Ectodermal cell (in vitro differentiated cells): ENCODE measurements at regions not wholly inside any gene's neighbourhood (a gene's known extent, or its start where the extent isn't known, plus 50 kb on each side); places are given as distances from the start of the nearest gene placed in this dataset.
"Not testable (repeated sequence)": the region's sequence is repeated elsewhere in the genome, so short reads cannot be mapped to it uniquely, and the experiment has no call there.

Experiments used
- H3K27ac ChIP-seq: 2 replicates; pipeline ENCODE4 v1.7.0; 2013; ENCODE audit warnings: mild to moderate bottlenecking, low read depth, low read length; ENCODE audit not compliant: insufficient read depth, poor library complexity, severe bottlenecking
- H3K27me3 ChIP-seq: 2 replicates; pipeline ENCODE4 v1.7.0; 2013; ENCODE audit warnings: mild to moderate bottlenecking, low read length; ENCODE audit not compliant: insufficient read depth, control insufficient read depth, poor library complexity, severe bottlenecking
- H3K36me3 ChIP-seq: one replicate; pipeline ENCODE4 v1.7.0; 2013; ENCODE audit warnings: low read length; ENCODE audit not compliant: control insufficient read depth, insufficient read depth
- H3K4me1 ChIP-seq: one replicate; pipeline ENCODE4 v1.7.0; 2013; ENCODE audit warnings: low read length; ENCODE audit not compliant: control insufficient read depth, insufficient read depth
- H3K4me3 ChIP-seq: 2 replicates; pipeline ENCODE4 v1.7.0; 2013; ENCODE audit warnings: low read depth, low read length, control low read depth; ENCODE audit not compliant: insufficient read depth
- H3K9me3 ChIP-seq: 2 replicates; pipeline ENCODE4 v1.7.0; 2013; ENCODE audit warnings: mild to moderate bottlenecking, low read length, moderate library complexity; ENCODE audit not compliant: control insufficient read depth
- WGBS, 2 experiments: methylation state at CpG; one replicate each; pipeline ENCODE4 v1.1.7; 2013; ENCODE audit warnings: missing lambda C conversion rate in 2 of 2; 5-methylcytosine and 5-hydroxymethylcytosine counted together

DNA sequence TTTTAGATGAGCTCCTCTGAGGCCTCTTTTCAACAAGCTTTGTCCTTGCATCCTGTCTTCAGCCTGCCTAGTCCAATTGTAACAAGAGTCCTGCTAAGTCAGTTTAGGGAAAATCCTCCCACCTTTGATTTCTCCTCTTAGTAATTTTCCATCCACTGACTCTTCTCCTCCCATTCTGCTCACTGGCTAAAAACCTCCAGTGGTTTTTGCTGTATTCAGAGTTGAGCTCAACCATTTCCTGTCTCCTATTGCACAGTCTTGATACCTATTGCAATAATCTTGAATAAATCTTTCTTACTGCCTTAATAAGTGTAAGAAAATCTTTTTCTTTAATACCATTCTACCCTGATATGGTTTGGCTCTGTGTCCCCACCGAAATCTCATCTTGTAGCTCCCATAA lies 117.8 kb upstream of the ENPP6 start:
- Histone ChIP-seq H3K4me1 (no peaks in the 10 kb centered on the region), H3K4me3 (no peak overlapping the region), H3K27me3 (no peaks in the 10 kb centered on the region), H3K36me3 (no peaks in the 10 kb centered on the region), H3K27ac (no peak overlapping the region), H3K9me3 (no peaks in the 10 kb centered on the region)
- WGBS, 2 experiments: 75 to 100% methylated on average over 1 of the region's 1 CpG

DNA sequence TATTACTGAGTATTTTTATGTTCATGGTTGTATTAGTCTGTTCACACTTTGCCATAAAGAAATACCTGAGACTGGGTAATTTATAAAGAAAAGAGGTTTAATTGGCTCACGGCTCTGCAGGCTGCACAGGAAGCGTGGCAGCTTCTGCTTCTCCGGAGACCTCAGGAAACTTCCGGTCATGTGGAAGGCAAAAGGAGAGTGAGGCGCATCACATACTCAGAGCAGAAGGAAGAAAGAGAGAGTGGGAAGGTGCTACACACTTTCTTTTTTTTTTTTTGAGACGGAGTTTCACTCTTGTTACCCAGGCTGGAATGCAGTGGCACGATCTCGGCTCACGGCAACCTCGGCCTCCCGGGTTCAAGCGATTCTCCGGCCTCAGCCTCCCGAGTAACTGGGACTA lies 115.8 kb upstream of the ENPP6 start:
- not testable (repeated sequence) for H3K4me1 ChIP-seq
- WGBS, 2 experiments: 87 to 88% methylated on average over 14 of the region's 14 CpGs

DNA sequence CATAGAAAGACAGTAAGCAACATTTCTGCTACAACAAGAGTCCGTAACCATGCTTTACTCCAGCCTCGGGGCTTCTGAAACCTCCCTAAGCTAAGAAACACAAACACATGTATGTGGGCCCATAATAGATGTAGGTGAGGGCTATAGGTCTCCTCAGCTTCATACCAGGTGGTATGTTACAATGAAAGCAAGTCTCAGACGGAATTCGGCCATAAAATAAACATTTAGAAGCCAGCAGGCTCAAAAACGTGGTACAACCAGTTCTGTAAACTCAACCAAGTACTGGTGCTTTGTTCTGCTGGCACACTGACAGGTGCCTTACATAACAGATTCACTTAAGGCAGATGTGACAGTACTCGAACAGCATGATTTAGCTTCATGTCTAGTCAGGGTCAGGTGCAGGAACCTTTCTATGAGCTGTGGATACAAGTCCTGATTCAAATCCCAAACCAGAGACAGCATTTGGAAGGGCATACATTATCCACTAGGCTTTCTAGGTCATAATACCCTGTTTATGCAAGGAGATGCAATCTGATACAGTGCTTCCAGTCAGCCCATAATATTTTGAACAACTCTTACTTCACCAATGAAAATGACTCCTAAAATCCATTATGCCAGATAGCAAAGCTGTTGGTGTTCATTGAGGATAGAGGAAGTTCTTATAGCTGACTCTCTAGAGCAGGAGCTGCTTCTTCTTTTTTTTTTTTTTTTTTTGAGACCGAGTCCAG lies 113.8 kb upstream of the ENPP6 start:
- no peaks in the 10 kb centered on the region for H3K9me3 ChIP-seq
- H3K4me3 ChIP-seq: no peak overlapping the region
- H3K27ac ChIP-seq: no peak overlapping the region
- no peaks in the 10 kb centered on the region for H3K27me3 ChIP-seq
- no peaks in the 10 kb centered on the region for H3K36me3 ChIP-seq
- WGBS, 2 experiments: 89 to 93% methylated on average over 5 to 7 of the region's 7 CpGs
- no peaks in the 10 kb centered on the region for H3K4me1 ChIP-seq

More for the DNA sequence above, 115.8 kb upstream of the ENPP6 start:
- not testable (repeated sequence) for H3K9me3 ChIP-seq, H3K36me3 ChIP-seq, H3K27me3 ChIP-seq, H3K27ac ChIP-seq, H3K4me3 ChIP-seq

DNA sequence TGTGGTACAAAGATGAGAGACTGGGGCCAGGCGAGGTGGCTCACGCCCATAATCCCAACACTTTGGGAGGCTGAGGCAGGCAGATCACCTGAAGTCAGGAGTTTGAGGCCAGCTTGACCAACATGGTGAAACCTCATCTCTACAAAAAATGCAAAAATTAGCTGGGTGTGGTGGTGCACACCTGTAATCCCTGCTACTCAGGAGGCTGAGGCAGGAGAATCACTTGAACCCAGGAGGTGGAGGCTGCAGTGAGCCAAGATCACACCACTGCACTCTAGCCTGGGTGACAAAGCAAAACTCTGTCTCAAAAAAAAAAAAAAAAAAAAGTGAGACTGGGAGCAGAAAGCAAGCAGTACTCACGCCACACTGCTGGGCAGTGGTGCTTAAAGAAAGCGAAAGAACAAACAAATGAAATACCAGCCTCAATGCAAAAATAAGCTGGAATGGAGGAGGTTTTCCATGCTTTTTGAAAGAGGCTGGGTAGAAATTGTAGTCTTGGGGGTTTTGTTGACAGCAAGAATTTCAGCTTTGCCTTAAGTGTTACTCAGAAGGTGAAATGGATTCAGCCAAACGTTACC lies 112.9 kb upstream of the ENPP6 start:
- H3K36me3 ChIP-seq, H3K9me3 ChIP-seq, H3K4me3 ChIP-seq, H3K4me1 ChIP-seq, H3K27ac ChIP-seq, H3K27me3 ChIP-seq: not testable (repeated sequence)
- WGBS, 2 experiments: 91 to 95% methylated on average over 5 of the region's 5 CpGs

DNA sequence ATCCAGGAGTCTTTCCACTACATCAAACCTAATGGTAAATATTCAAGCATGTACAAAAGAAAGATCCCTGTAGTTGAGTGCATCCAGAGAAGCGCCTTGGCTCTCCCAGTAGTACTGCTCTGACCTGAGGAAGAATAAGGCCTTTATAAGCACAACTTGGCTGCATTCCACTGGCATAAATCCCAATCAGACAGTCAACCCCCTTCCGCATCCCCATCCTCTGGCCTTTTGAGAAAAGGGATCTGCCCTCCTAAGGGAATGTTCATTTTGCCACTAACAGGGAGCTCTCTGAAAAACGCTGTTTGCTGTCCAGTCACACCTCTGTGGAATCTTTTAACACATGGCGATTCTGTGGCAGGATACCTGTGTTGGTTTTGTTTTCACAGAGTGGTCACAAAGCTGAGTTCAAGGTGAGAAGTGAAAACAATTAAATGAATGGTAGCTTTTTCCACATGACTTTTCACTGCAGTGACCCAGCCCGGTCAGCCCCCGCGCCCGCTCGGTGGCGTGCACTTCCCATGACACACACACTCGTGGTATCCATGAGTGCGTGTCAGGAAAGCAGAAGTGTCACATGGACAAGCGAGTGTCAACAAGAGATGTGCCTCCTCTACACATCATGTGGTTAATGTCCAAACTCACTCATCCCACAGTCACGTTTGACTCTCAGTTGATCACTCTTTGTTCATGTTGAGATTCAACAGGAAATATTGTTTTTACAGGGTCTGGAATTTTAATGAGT lies 112.2 kb upstream of the ENPP6 start:
- no peak overlapping the region for H3K27ac ChIP-seq
- H3K4me1 ChIP-seq: no peaks in the 10 kb centered on the region
- H3K27me3 ChIP-seq: no peaks in the 10 kb centered on the region
- no peak overlapping the region for H3K4me3 ChIP-seq
- 94 to 96% methylated on average over 14 of the region's 14 CpGs for WGBS, 2 experiments
- H3K36me3 ChIP-seq: no peaks in the 10 kb centered on the region
- H3K9me3 ChIP-seq: no peaks in the 10 kb centered on the region

DNA sequence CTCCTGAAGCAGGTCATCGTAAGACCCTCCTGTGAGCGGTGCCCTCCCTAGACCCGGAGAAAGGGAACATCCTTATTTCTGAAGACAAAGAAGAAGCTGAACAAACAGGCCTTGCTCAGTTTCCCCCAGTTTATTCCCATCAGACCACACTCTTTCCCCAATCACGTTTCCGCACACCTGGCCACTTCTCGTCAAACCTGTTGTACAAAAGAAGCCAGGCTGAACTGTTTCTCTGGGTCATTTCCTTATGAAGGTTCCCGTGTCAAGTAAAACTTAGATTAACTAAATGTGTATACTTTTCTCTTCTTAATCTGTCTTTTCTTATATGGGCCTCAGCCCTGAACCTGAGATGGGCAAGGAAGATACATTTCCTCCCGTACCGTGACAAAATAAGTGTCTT lies 111.6 kb upstream of the ENPP6 start:
- Histone ChIP-seq H3K4me3 (no peak overlapping the region), H3K27me3 (no peaks in the 10 kb centered on the region), H3K36me3 (no peaks in the 10 kb centered on the region), H3K4me1 (no peaks in the 10 kb centered on the region), H3K27ac (no peak overlapping the region), H3K9me3 (no peaks in the 10 kb centered on the region)
- 93 to 96% methylated on average over 9 of the region's 9 CpGs for WGBS, 2 experiments

DNA sequence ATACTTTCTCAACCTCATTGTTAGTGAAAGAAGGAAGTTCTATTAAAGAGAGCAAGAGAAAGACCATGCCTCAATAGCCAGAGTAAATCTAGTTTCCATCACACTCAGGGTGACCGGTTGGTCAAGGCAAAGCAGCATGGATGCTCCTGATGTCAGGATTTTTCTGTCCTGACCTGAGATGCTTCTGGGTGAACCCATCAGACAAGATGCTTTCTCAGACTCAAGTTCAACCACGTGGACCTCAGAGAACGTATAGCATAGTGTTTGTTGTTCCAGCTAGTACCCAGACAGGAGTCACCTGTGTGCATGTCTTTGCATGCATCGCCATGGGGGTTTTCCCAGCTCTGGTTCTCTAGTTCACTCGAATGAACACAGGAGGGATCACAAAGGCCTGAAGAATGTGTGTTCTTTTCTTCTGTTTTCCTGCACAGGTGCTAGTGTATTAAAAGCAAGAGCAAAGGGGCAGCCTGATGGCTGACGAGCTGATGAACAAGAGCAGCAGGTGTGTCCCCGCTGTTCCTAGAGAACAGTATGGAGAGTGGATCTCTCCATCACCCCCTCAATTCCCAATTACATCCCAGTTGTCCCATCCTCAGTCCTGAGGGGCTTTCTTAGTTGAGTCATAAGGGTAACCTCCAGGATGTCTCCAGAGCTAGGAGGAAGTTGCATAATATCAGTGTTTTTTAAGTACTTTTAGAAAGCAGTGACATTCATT lies 110.5 kb upstream of the ENPP6 start:
- WGBS, 2 experiments: 88% methylated on average over 7 of the region's 7 CpGs

DNA sequence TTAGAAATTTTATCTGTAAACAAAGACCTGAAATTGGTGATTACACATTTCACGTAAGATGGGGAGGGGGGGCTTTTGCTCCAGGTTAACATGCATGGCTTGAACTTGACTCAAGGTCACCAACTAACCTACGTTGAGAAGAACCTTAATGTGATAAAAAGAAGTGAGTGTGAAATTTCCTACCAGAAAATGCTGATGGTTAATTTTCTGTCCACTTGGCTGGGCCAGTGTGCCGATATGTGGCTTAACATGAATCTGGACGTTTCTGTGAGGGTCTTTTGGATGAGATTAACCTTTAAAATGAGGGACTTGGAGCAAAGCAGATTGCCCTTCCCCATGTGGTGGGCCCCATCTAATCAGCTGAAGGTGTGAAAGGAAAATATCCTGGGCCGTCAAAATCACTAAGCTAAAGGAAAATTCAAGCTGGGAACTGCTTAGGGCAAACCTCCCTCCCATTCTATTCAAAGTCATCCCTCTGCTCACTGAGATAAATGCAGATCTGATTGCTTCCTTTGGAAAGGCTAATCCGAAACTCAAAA lies 107.3 kb upstream of the ENPP6 start:
- Histone ChIP-seq H3K36me3 (no peaks in the 10 kb centered on the region), H3K4me3 (no peak overlapping the region), H3K27me3 (no peaks in the 10 kb centered on the region), H3K9me3 (no peaks in the 10 kb centered on the region), H3K4me1 (no peaks in the 10 kb centered on the region), H3K27ac (no peak overlapping the region)
- WGBS, 2 experiments: 92 to 93% methylated on average over 6 of the region's 6 CpGs

More for the DNA sequence above, 110.5 kb upstream of the ENPP6 start:
- Histone ChIP-seq H3K4me3 (no peak overlapping the region), H3K9me3 (no peaks in the 10 kb centered on the region), H3K27me3 (no peaks in the 10 kb centered on the region), H3K27ac (no peak overlapping the region), H3K36me3 (no peaks in the 10 kb centered on the region), H3K4me1 (no peaks in the 10 kb centered on the region)

DNA sequence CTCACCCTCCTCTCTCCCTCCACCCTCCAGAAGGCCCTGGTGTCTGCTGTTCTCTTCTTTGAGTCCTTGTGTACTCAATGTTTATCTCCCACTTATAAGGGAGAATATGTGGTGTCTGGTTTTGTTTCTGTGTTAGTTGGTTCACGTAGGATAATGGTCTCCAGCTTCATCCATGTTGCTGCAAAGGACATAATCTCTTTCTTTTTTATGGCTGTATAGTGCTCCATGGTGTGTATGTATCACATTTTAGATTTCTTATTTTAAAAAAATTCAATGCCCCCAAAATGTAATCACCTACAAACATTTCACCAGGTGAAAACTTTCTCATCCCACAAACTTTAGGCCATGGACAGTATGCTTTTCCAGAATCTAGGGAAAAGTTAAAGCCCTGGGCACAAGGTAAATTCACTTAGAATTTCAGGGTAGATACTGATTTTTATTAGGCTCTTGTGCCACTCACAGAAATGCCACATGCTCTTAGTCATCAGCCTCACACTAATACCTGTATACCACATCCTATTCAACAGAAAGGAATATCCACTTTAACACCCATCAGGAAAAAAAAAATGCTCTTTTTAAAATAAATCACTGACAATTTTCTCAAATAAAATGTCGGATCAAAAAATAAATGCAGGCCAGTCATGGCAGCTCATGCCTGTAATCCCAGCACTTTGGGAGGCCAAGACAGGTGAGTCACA lies 104.8 kb upstream of the ENPP6 start:
- Histone ChIP-seq H3K4me1 (no peaks in the 10 kb centered on the region), H3K27ac (no peak overlapping the region), H3K9me3 (no peaks in the 10 kb centered on the region), H3K4me3 (no peak overlapping the region), H3K27me3 (no peaks in the 10 kb centered on the region), H3K36me3 (no peaks in the 10 kb centered on the region)
- 91 to 94% methylated on average over 1 to 2 of the region's 2 CpGs for WGBS, 2 experiments
